ENCODE measurements at regions not wholly inside any gene's neighbourhood (a gene's known extent, or its start where the extent isn't known, plus 50 kb on each side); places are given as distances from the start of the nearest gene placed in this dataset.
"Not testable (repeated sequence)": the region's sequence is repeated elsewhere in the genome, so short reads cannot be mapped to it uniquely, and the experiment has no call there.

GRCh38 chr2:21908712-21909380 is 785.1 kb downstream of the TDRD15 start:
- not testable (repeated sequence) for TF ChIP-seq CTCF (IDR thresholded peaks at IDR 0.05; ENCODE audit: borderline replicate concordance, extremely low read depth, low read length, poor library complexity, severe bottlenecking); EZH2 (IDR thresholded peaks at IDR 0.05; ENCODE audit: borderline replicate concordance, low read depth, low read length, severe bottlenecking)

All from DND-41 (cell line).